ENCODE measurements at regions not wholly inside any gene's neighbourhood (a gene's known extent, or its start where the extent isn't known, plus 50 kb on each side); places are given as distances from the start of the nearest gene placed in this dataset.

- TF ChIP-seq CTCF (IDR thresholded peaks at IDR 0.05; ENCODE audit: insufficient read depth, low read depth, low read length) (no peak), EZH2 (IDR thresholded peaks at IDR 0.05; ENCODE audit: insufficient read depth, low read length) (no peak)
Measured at GRCh38 chr10:10520491-10521385, 496.9 kb upstream of the CELF2 start.
